Osteocyte (in vitro differentiated cells): ENCODE measurements at regions not wholly inside any gene's neighbourhood (a gene's known extent, or its start where the extent isn't known, plus 50 kb on each side); places are given as distances from the start of the nearest gene placed in this dataset.
"Not testable (repeated sequence)": the region's sequence is repeated elsewhere in the genome, so short reads cannot be mapped to it uniquely, and the experiment has no call there.

Experiments
- DNase-seq: peaks from one replicate; pipeline ENCODE4 v3.0.0; 2021; ENCODE audit warnings: mixed read lengths; ENCODE audit not compliant: unreplicated experiment; ENCODE audit errors: extremely low spot score
- H3K27ac Mint-ChIP-seq: one replicate; pipeline ENCODE4 v1.8.0; 2021; ENCODE audit warnings: mild to moderate bottlenecking, mixed read lengths; ENCODE audit not compliant: unreplicated experiment
- H3K27me3 Mint-ChIP-seq: one replicate; pipeline ENCODE4 v1.8.0; 2021; ENCODE audit warnings: mixed read lengths; ENCODE audit not compliant: unreplicated experiment
- H3K36me3 Mint-ChIP-seq: one replicate; pipeline ENCODE4 v1.8.0; 2021; ENCODE audit warnings: mixed read lengths; ENCODE audit not compliant: unreplicated experiment
- H3K4me1 Mint-ChIP-seq: one replicate; pipeline ENCODE4 v1.8.0; 2021; ENCODE audit warnings: mixed read lengths; ENCODE audit not compliant: unreplicated experiment
- H3K4me3 Mint-ChIP-seq: one replicate; pipeline ENCODE4 v1.8.0; 2021; ENCODE audit warnings: mild to moderate bottlenecking, moderate library complexity, mixed read lengths; ENCODE audit not compliant: unreplicated experiment
- H3K9me3 Mint-ChIP-seq: one replicate; pipeline ENCODE4 v1.8.0; 2021; ENCODE audit warnings: mixed read lengths; ENCODE audit not compliant: unreplicated experiment
- CTCF ChIP-seq: fragments of 200-600 bp; sonication (generic); IDR thresholded peaks from 2 replicates; pipeline ENCODE4 v1.5.0; 2021; ENCODE audit warnings: antibody characterized with exemption, mild to moderate bottlenecking, moderate library complexity

GRCh38 chr6:115750946-115751345 lies 309.7 kb downstream of the FRK start:
- no peak for DNase-seq
- Mint-ChIP-seq H3K27ac (no peak overlapping the region), H3K36me3 (no peaks in the 10 kb centered on the region), H3K4me1 (peaks cover 5% of the 10 kb centered on the region), H3K4me3 (no peak overlapping the region), H3K9me3 (no peaks in the 10 kb centered on the region), H3K27me3 (no peaks in the 10 kb centered on the region)
- no peak for TF ChIP-seq CTCF

- H3K27me3 Mint-ChIP-seq, result no peaks in the 10 kb centered on the region
- no peaks in the 10 kb centered on the region for H3K36me3 Mint-ChIP-seq
- no peak for TF ChIP-seq CTCF
- H3K4me1 Mint-ChIP-seq, result peaks cover 5% of the 10 kb centered on the region
- peaks cover 3% of the 10 kb centered on the region for H3K9me3 Mint-ChIP-seq
- no peak for DNase-seq
- H3K4me3 Mint-ChIP-seq, result no peak overlapping the region
- no peak overlapping the region for H3K27ac Mint-ChIP-seq
Observed at GRCh38 chr6:115750292-115750691, 310.4 kb downstream of the FRK start.

- no peaks in the 10 kb centered on the region for H3K4me1 Mint-ChIP-seq
- peaks cover 7% of the 10 kb centered on the region for H3K27me3 Mint-ChIP-seq
- H3K36me3 Mint-ChIP-seq, result no peaks in the 10 kb centered on the region
- no peak for TF ChIP-seq CTCF
- DNase-seq, result no peak
- no peak overlapping the region for H3K4me3 Mint-ChIP-seq
- no peak overlapping the region for H3K27ac Mint-ChIP-seq
- peaks cover 18% of the 10 kb centered on the region for H3K9me3 Mint-ChIP-seq
Observed at GRCh38 chr6:115747719-115748118, 313.0 kb downstream of the FRK start.

- H3K4me3 Mint-ChIP-seq, H3K36me3 Mint-ChIP-seq, H3K27ac Mint-ChIP-seq, H3K27me3 Mint-ChIP-seq, H3K4me1 Mint-ChIP-seq, DNase-seq: not testable (repeated sequence)
- peaks cover 18% of the 10 kb centered on the region for H3K9me3 Mint-ChIP-seq
Observed at GRCh38 chr6:115746583-115746982, 314.1 kb downstream of the FRK start.

- Mint-ChIP-seq H3K36me3 (no peaks in the 10 kb centered on the region), H3K4me3 (no peak overlapping the region), H3K27me3 (peaks cover 10% of the 10 kb centered on the region), H3K27ac (no peak overlapping the region), H3K9me3 (peaks cover 18% of the 10 kb centered on the region), H3K4me1 (no peaks in the 10 kb centered on the region)
- TF ChIP-seq CTCF, result no peak
- DNase-seq, result no peak
Observed at GRCh38 chr6:115740907-115741306, 319.8 kb downstream of the FRK start.

- Mint-ChIP-seq H3K27me3 (peaks cover 1% of the 10 kb centered on the region), H3K27ac (no peak overlapping the region), H3K4me1 (no peaks in the 10 kb centered on the region), H3K36me3 (no peaks in the 10 kb centered on the region), H3K9me3 (peaks cover 5% of the 10 kb centered on the region), H3K4me3 (no peak overlapping the region)
- TF ChIP-seq CTCF, result no peak
- no peak for DNase-seq
Observed at GRCh38 chr6:115735610-115736009, 325.1 kb downstream of the FRK start.
